ENCODE measurements at regions not wholly inside any gene's neighbourhood (a gene's known extent, or its start where the extent isn't known, plus 50 kb on each side); places are given as distances from the start of the nearest gene placed in this dataset.
A peak's percentile ranks its signal among the peaks of the same experiment; 100 is the strongest.

DNA sequence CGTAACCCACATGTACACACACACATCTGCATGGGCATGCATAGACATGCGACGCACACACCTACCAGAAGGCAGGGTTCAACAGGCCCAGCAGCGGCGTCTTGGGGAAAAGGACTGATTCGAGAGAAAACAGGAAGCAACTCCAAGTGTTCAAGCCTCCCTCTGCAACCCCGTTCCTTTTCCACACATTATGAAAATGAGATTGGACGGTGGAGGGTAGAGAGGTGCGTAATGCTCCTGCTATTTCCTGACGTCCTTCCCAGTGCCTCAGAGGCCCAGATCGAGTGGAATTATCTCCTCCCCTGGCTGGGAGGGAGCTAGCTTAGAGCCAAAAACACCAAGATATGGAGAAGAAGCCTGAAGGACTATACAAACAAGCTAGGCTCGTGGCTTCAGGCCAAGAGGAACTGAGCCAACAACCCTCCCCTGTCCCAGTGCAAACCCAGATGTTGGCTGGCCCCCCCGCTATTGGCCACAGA, 289.2 kb downstream of the MN1 start:
- TF ChIP-seq SIN3A (IDR thresholded peaks at IDR 0.05; ENCODE audit: borderline replicate concordance, insufficient read depth, low read length) (no peak), POLR2AphosphoS5 (IDR thresholded peaks at IDR 0.05; ENCODE audit: low read depth, low read length) (no peak), TAF1 (IDR thresholded peaks at IDR 0.05; ENCODE audit: borderline replicate concordance, insufficient read depth, low read length) (peak; percentile 34; the same call in 1 of the 2 replicates), FOXP2 (optimal IDR thresholded peaks at IDR 0.05; ENCODE audit: borderline replicate concordance, extremely low read depth, extremely low read length, insufficient read depth) (no peak)
- TF ChIP-seq, protein P1, sequence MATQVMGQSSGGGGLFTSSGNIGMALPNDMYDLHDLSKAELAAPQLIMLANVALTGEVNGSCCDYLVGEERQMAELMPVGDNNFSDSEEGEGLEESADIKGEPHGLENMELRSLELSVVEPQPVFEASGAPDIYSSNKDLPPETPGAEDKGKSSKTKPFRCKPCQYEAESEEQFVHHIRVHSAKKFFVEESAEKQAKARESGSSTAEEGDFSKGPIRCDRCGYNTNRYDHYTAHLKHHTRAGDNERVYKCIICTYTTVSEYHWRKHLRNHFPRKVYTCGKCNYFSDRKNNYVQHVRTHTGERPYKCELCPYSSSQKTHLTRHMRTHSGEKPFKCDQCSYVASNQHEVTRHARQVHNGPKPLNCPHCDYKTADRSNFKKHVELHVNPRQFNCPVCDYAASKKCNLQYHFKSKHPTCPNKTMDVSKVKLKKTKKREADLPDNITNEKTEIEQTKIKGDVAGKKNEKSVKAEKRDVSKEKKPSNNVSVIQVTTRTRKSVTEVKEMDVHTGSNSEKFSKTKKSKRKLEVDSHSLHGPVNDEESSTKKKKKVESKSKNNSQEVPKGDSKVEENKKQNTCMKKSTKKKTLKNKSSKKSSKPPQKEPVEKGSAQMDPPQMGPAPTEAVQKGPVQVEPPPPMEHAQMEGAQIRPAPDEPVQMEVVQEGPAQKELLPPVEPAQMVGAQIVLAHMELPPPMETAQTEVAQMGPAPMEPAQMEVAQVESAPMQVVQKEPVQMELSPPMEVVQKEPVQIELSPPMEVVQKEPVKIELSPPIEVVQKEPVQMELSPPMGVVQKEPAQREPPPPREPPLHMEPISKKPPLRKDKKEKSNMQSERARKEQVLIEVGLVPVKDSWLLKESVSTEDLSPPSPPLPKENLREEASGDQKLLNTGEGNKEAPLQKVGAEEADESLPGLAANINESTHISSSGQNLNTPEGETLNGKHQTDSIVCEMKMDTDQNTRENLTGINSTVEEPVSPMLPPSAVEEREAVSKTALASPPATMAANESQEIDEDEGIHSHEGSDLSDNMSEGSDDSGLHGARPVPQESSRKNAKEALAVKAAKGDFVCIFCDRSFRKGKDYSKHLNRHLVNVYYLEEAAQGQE (IDR thresholded peaks at IDR 0.05; ENCODE audit: insufficient read depth in 1 of 2, low read depth in 2 of 2, low read length in 2 of 2), result 0 out of 4 replicates have a peak, but pooled peaks of 1 of the 2 experiments have one; percentile 12

Data from PFSK-1 (cell line).